Keratinocyte (primary cell): ENCODE measurements at regions not wholly inside any gene's neighbourhood (a gene's known extent, or its start where the extent isn't known, plus 50 kb on each side); places are given as distances from the start of the nearest gene placed in this dataset.

ENCODE experiments used
- DNase-seq: peaks from one replicate; pipeline ENCODE4 v3.0.0-alpha.2; 2011; ENCODE audit warnings: low read depth, missing footprints, low spot score
- FAIRE-seq: peaks from 2 replicates; lab custom pipeline; 2011; peaks lifted over from hg19 to GRCh38; lab: Jason Lieb, UNC
- H2AFZ ChIP-seq: 2 replicates; pipeline ENCODE4 v1.6.0; 2012; ENCODE audit warnings: low read length, control low read depth, inconsistent platforms; ENCODE audit not compliant: control insufficient read depth
- H3K27ac ChIP-seq: 2 replicates; pipeline ENCODE4 v1.5.1; 2011; ENCODE audit warnings: low read length; ENCODE audit not compliant: control insufficient read depth, insufficient read depth
- H3K27me3 ChIP-seq: 3 replicates; pipeline ENCODE4 v1.6.0; 2011; ENCODE audit warnings: low read length; ENCODE audit not compliant: control insufficient read depth, insufficient read depth; ENCODE audit errors: extremely low read depth
- H3K36me3 ChIP-seq, 2 experiments: 2 replicates in 1 of 2; 3 replicates in 1 of 2; pipeline ENCODE4 v1.5.1; 2011; ENCODE audit warnings: low read length in 2 of 2, mild to moderate bottlenecking in 1 of 2; ENCODE audit not compliant: control insufficient read depth in 2 of 2, insufficient read depth in 2 of 2; ENCODE audit errors: extremely low read depth in 1 of 2
- H3K4me1 ChIP-seq: 3 replicates; pipeline ENCODE4 v1.5.1; 2011; ENCODE audit warnings: low read length; ENCODE audit not compliant: control insufficient read depth, insufficient read depth; ENCODE audit errors: extremely low read depth
- H3K4me2 ChIP-seq: 3 replicates; pipeline ENCODE4 v1.6.0; 2011; ENCODE audit warnings: low read depth, low read length; ENCODE audit not compliant: control insufficient read depth, insufficient read depth; ENCODE audit errors: extremely low read depth
- H3K4me3 ChIP-seq, 3 experiments: fragments of 200-600 bp in 1 of 3; sonication (generic) in 1 of 3; 2 replicates in 2 of 3; 3 replicates in 1 of 3; pipeline ENCODE4 v1.5.1; 2011 to 2016; ENCODE audit warnings: low read length in 3 of 3, mild to moderate bottlenecking in 3 of 3, control low read depth in 2 of 3, inconsistent platforms in 1 of 3, low read depth in 1 of 3, mixed read lengths in 1 of 3, mixed run types in 1 of 3, moderate library complexity in 1 of 3; ENCODE audit not compliant: control insufficient read depth in 2 of 3, insufficient read depth in 2 of 3; ENCODE audit errors: extremely low read depth in 1 of 3
- H3K79me2 ChIP-seq: 2 replicates; pipeline ENCODE4 v1.6.0; 2012; ENCODE audit warnings: low read length; ENCODE audit not compliant: control insufficient read depth, insufficient read depth
- H3K9ac ChIP-seq: 3 replicates; pipeline ENCODE4 v1.6.0; 2011; ENCODE audit warnings: low read length; ENCODE audit not compliant: control insufficient read depth, insufficient read depth; ENCODE audit errors: extremely low read depth
- H3K9me1 ChIP-seq: 3 replicates; pipeline ENCODE4 v1.6.0; 2011; ENCODE audit warnings: low read length; ENCODE audit not compliant: control insufficient read depth, insufficient read depth; ENCODE audit errors: extremely low read depth
- H3K9me3 ChIP-seq: 2 replicates; pipeline ENCODE4 v1.5.1; 2012; ENCODE audit warnings: low read depth, low read length; ENCODE audit not compliant: control insufficient read depth
- H4K20me1 ChIP-seq: 3 replicates; pipeline ENCODE4 v1.6.0; 2011; ENCODE audit warnings: low read length; ENCODE audit not compliant: control insufficient read depth, insufficient read depth; ENCODE audit errors: extremely low read depth
- EZH2 ChIP-seq: IDR thresholded peaks from one replicate; pipeline ENCODE4 v1.6.1; 2012; ENCODE audit warnings: inconsistent platforms, mild to moderate bottlenecking, low read length, moderate library complexity
- dilution Hi-C: fragments of 300-500 bp; cut with MboI; formaldehyde crosslinking; loops from one replicate; pipeline ENCODE4 v1.7.0; 2020; ENCODE audit warnings: low sequenced_read_pairs; ENCODE audit not compliant: extremely low pct_ligation_motif_present
- TF ChIP-seq, protein P1 (sequence below), 3 experiments: IDR thresholded peaks in 1 of 3; conservative IDR thresholded peaks in 1 of 3; optimal IDR thresholded peaks in 1 of 3; 2 replicates in 2 of 3; 3 replicates in 1 of 3; pipeline versions ENCODE3 to v1.5.1; 2011; ENCODE audit warnings: low read length in 3 of 3, mild to moderate bottlenecking in 3 of 3, moderate library complexity in 2 of 3, control low read depth in 1 of 3, inconsistent platforms in 1 of 3; ENCODE audit not compliant: insufficient read depth in 2 of 3; ENCODE audit errors: extremely low read depth in 1 of 3

DNA sequence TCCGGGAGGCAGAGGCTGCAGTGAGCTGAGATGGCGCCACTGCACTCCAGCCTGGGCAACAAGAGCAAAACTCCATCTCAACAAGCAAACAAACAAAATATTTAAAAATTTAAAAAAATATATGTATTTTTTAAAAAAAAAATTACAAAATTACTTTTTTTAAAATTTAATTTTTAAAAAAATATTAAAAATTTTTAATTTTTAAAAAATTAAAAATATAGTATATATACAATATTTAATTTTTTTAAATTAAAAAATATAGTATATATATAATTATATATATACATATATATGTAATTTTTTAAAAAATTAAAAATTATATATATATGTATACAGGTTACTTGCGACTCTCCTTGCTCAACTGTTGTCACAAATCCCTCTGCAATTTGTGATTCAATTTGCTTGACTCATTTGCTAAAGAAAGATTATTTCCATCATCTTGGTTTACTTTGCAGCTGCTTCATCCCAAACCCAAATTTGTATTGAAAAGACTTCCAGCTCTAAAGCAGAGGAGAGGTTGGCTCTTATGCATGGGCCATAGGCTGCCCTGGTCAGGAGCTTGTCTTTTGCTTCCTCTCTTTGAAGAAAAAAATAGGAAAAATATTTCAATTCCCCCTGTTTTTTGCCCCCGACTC, 247.4 kb upstream of the IRX3 start:
- no peaks in the 10 kb centered on the region for H3K9me3 ChIP-seq
- dilution Hi-C loops: no loop called here
- no peaks in the 10 kb centered on the region for H4K20me1 ChIP-seq
- TF ChIP-seq, protein P1, sequence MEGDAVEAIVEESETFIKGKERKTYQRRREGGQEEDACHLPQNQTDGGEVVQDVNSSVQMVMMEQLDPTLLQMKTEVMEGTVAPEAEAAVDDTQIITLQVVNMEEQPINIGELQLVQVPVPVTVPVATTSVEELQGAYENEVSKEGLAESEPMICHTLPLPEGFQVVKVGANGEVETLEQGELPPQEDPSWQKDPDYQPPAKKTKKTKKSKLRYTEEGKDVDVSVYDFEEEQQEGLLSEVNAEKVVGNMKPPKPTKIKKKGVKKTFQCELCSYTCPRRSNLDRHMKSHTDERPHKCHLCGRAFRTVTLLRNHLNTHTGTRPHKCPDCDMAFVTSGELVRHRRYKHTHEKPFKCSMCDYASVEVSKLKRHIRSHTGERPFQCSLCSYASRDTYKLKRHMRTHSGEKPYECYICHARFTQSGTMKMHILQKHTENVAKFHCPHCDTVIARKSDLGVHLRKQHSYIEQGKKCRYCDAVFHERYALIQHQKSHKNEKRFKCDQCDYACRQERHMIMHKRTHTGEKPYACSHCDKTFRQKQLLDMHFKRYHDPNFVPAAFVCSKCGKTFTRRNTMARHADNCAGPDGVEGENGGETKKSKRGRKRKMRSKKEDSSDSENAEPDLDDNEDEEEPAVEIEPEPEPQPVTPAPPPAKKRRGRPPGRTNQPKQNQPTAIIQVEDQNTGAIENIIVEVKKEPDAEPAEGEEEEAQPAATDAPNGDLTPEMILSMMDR (optimal IDR thresholded peaks at IDR 0.05 in 1 of 3, IDR thresholded peaks at IDR 0.05 in 1 of 3, conservative IDR thresholded peaks at IDR 0.05 in 1 of 3; ENCODE audit: extremely low read depth in 1 of 3, insufficient read depth in 2 of 3, low read length in 3 of 3): no peak
- no peak for TF ChIP-seq EZH2
- H3K4me3 ChIP-seq: no peak overlapping the region
- H3K9me1 ChIP-seq: no peaks in the 10 kb centered on the region
- H3K4me2 ChIP-seq: no peak overlapping the region
- FAIRE-seq: no peak
- H3K4me1 ChIP-seq: no peaks in the 10 kb centered on the region
- no peak overlapping the region for H2AFZ ChIP-seq
- H3K27ac ChIP-seq: no peak overlapping the region
- H3K36me3 ChIP-seq: no peaks in the 10 kb centered on the region
- no peak overlapping the region for H3K9ac ChIP-seq
- H3K79me2 ChIP-seq: no peaks in the 10 kb centered on the region
- DNase-seq: no peak
- peaks cover 1% of the 10 kb centered on the region for H3K27me3 ChIP-seq

DNA sequence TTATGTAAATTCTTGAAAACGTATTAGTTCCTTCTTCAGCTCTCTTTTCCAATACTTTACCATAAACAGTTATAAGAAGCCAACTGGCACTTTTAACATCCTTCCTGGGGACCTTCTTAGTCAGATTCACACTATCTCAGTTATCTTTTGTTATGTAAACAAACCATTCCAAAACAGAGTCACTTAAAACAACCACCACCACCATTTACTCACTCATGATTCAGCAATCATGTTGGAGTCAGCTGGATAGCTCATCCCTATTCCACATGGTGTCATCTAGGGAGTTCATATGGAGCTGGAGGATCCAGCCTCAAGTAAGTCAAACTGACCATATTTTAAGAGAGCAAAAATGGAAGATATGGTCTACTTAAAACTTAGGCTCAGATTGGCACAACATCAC, 240.3 kb upstream of the IRX3 start:
- TF ChIP-seq, protein P1 (optimal IDR thresholded peaks at IDR 0.05 in 1 of 3, IDR thresholded peaks at IDR 0.05 in 1 of 3, conservative IDR thresholded peaks at IDR 0.05 in 1 of 3; ENCODE audit: extremely low read depth in 1 of 3, insufficient read depth in 2 of 3, low read length in 3 of 3): no peak
- no peak for TF ChIP-seq EZH2
- dilution Hi-C loops: no loop called here

More for the DNA sequence above, 240.3 kb upstream of the IRX3 start:
- Histone ChIP-seq H3K9me1 (no peaks in the 10 kb centered on the region), H3K4me3 (no peak overlapping the region), H3K9me3 (no peaks in the 10 kb centered on the region), H3K27ac (no peak overlapping the region), H3K79me2 (no peaks in the 10 kb centered on the region), H3K4me1 (no peaks in the 10 kb centered on the region), H3K36me3 (no peaks in the 10 kb centered on the region), H2AFZ (no peak overlapping the region), H4K20me1 (no peaks in the 10 kb centered on the region), H3K27me3 (no peaks in the 10 kb centered on the region), H3K9ac (no peak overlapping the region), H3K4me2 (no peak overlapping the region)
- DNase-seq (no peak), FAIRE-seq (no peak)
